Peyer's patch (tissue), 4 donors: ENCODE measurements at regions not wholly inside any gene's neighbourhood (a gene's known extent, or its start where the extent isn't known, plus 50 kb on each side); places are given as distances from the start of the nearest gene placed in this dataset.
"Not testable (repeated sequence)": the region's sequence is repeated elsewhere in the genome, so short reads cannot be mapped to it uniquely, and the experiment has no call there.

ENCODE experiments used
- DNase-seq, 3 donors: peaks; one replicate each; pipeline ENCODE4 v3.0.0-alpha.2; 2017 to 2019
- H3K27ac ChIP-seq, 4 donors: fragments of 200-600 bp; sonication (generic); one replicate each; pipeline ENCODE4 v1.5.1; 2016 to 2019
- H3K27me3 ChIP-seq, 2 donors: fragments of 200-600 bp; sonication (generic); one replicate each; pipeline ENCODE4 v1.5.1; 2019
- H3K36me3 ChIP-seq, 3 donors: fragments of 200-600 bp; sonication (generic); one replicate each; pipeline ENCODE4 v1.5.1; 2016 to 2019
- H3K4me1 ChIP-seq, 4 donors: fragments of 200-600 bp; sonication (generic); one replicate each; pipeline ENCODE4 v1.5.1; 2016 to 2019
- H3K4me3 ChIP-seq, 4 donors: fragments of 200-600 bp; sonication (generic); 1 replicate in 3 of 4; 2 replicates in 1 of 4; pipeline ENCODE4 v1.5.1; 2016 to 2019; ENCODE audit warnings: mild to moderate bottlenecking in 1 of 4
- H3K9me3 ChIP-seq, 4 donors: fragments of 200-600 bp; sonication (generic); one replicate each; pipeline ENCODE4 v1.5.1; 2016 to 2019; ENCODE audit warnings: mild to moderate bottlenecking in 1 of 4
- POLR2A ChIP-seq, 2 donors: fragments of 450-650 bp; IDR thresholded peaks; one replicate each; pipeline ENCODE4 v1.5.1; 2017; ENCODE audit warnings: antibody characterized with exemption in 2 of 2, mild to moderate bottlenecking in 2 of 2, moderate library complexity in 2 of 2
- TF ChIP-seq, protein P1 (sequence below), 6 experiments: fragments of 450-650 bp in 4 of 6; fragments of 200-600 bp in 2 of 6; sonication (generic) in 1 of 6; IDR thresholded peaks; one replicate each; pipeline ENCODE4 v1.5.1; 2017 to 2019; ENCODE audit warnings: antibody characterized with exemption in 6 of 6, mild to moderate bottlenecking in 3 of 6, moderate library complexity in 1 of 6

DNA sequence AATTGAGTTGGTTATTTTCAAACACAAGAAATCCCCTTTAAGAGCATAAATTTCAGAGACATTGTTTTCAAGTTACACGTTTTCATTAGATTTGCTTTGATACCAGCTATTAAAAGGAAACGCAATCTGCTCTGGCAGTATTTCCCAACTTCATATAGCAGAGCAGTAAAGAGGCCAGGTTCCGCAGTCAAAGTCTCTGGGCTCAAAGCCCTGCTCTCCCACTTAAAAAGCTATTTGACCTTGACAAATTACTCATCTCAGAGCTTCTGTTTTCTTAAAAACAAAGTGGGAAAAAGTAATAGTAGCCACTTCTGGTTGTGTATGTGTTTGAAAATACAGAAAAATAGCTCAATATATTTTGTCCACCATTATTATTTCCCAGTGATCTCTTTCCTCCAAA lies 89.7 kb upstream of the CDYL2 start:
- no peak overlapping the region for H3K27ac ChIP-seq

DNA sequence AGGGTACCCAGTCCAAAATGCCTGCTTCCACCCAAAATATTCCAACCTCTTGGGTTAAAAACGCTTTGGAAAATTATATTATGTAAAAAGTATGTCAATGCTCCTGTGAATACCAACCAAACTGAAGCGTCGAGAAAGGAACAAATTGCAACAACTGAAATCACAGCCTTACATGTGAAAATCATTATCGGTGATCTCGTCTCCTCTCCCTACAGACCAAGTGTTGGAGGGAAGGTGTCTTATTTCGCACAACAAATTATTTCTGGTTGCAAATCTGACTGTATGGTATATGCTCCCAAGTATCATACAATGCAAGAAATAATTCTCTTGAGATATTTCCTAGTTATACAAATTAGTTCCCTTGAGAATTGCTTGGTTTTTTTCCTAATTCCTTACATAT lies 89.3 kb upstream of the CDYL2 start:
- no peaks in the 10 kb centered on the region for H3K9me3 ChIP-seq
- no peaks in the 10 kb centered on the region for H3K4me1 ChIP-seq
- H3K27ac ChIP-seq = no peak overlapping the region

More for the DNA sequence above, 89.7 kb upstream of the CDYL2 start:
- no peaks in the 10 kb centered on the region for H3K4me1 ChIP-seq
- no peaks in the 10 kb centered on the region for H3K9me3 ChIP-seq
- H3K4me3 ChIP-seq = no peak overlapping the region
- DNase-seq = no peak
- no peak for TF ChIP-seq POLR2A (IDR thresholded peaks at IDR 0.05)
- TF ChIP-seq, protein P1, sequence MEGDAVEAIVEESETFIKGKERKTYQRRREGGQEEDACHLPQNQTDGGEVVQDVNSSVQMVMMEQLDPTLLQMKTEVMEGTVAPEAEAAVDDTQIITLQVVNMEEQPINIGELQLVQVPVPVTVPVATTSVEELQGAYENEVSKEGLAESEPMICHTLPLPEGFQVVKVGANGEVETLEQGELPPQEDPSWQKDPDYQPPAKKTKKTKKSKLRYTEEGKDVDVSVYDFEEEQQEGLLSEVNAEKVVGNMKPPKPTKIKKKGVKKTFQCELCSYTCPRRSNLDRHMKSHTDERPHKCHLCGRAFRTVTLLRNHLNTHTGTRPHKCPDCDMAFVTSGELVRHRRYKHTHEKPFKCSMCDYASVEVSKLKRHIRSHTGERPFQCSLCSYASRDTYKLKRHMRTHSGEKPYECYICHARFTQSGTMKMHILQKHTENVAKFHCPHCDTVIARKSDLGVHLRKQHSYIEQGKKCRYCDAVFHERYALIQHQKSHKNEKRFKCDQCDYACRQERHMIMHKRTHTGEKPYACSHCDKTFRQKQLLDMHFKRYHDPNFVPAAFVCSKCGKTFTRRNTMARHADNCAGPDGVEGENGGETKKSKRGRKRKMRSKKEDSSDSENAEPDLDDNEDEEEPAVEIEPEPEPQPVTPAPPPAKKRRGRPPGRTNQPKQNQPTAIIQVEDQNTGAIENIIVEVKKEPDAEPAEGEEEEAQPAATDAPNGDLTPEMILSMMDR (IDR thresholded peaks at IDR 0.05) = no peak
- no peaks in the 10 kb centered on the region for H3K27me3 ChIP-seq
- H3K36me3 ChIP-seq = no peaks in the 10 kb centered on the region

DNA sequence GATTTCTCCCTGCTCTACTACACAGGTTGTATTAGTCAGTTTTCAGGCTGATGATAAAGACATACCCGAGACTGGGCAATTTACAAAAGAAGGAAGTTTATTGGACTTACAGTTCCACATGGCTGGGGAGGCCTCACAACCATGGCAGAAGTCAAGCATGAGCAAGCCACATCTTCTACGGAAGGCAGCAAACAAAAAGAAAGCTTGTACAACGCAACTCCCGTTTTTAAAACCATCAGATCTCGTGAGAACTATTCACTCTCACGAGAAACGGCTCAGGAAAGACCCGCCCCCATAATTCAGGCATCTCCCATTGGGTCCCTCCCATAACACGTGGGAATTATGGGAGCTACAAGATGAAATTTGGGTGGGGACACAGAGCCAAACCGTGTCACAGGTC lies 88.0 kb upstream of the CDYL2 start:
- H3K4me3 ChIP-seq, H3K36me3 ChIP-seq, H3K9me3 ChIP-seq, H3K27ac ChIP-seq, H3K27me3 ChIP-seq, H3K4me1 ChIP-seq, DNase-seq: not testable (repeated sequence)

More for the DNA sequence above, 89.3 kb upstream of the CDYL2 start:
- TF ChIP-seq POLR2A (IDR thresholded peaks at IDR 0.05) = no peak
- TF ChIP-seq, protein P1 (IDR thresholded peaks at IDR 0.05) = no peak
- H3K4me3 ChIP-seq = no peak overlapping the region
- DNase-seq = no peak
- no peaks in the 10 kb centered on the region for H3K36me3 ChIP-seq
- H3K27me3 ChIP-seq = no peaks in the 10 kb centered on the region

DNA sequence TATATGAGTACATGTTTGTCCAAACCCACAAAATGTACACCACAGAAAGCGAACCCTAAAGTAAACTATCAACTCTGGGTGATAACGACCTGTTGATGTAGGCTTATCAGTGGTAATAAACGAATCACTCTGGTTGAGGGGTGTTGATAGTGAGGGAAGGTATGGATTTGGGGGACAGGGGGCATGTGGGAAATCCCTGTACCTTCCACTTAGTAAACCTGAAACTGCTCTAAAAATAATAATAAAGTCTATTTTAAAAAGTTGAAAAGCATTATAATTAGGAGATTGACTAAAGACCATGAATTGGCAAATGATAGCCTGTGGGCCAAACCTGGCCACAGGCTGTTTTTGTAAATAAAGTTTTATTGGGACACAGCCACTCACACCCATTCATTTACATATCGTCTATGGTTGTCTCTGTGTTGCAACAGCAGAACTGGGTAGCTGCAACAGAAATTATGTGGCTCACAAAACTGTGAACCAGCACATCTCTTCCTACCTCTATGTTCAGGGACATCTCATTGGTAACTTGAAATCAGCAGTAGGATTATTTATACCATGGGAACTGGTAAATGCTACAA lies 85.5 kb upstream of the CDYL2 start:
- Histone ChIP-seq H3K36me3 (no peaks in the 10 kb centered on the region), H3K27me3 (no peaks in the 10 kb centered on the region)
- TF ChIP-seq, protein P1 (IDR thresholded peaks at IDR 0.05) = no peak

DNA sequence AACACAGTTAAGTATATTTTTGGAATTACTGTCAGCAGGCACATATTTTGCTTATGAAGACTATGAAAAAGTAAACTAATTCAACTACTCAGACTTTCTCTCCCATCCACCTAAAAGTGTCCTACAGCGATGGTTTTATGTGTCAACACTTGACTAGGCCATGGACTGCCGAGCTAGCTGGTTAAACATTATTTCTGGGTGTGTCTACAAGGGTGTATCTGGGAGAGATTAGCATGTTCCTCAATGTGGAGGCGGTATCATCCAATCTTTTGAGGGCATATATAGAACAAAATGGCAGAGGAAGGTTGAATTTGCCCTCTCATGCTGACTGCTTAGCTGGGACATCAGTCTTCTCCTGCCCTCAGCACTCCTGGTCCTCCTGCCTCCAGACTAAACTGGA lies 82.7 kb upstream of the CDYL2 start:
- Histone ChIP-seq H3K27ac (peak overlapping the region in 3 of 4 donors; percentile 49 to 66 (median 63)), H3K36me3 (no peaks in the 10 kb centered on the region), H3K4me1 (peaks cover 0 to 27% (median 0%) of the 10 kb centered on the region in 4 donors), H3K27me3 (no peaks in the 10 kb centered on the region), H3K4me3 (no peak overlapping the region), H3K9me3 (no peaks in the 10 kb centered on the region)
- no peak for TF ChIP-seq POLR2A (IDR thresholded peaks at IDR 0.05)
- peak in 1 of 3 donors; percentile 61 for DNase-seq

More for the DNA sequence above, 85.5 kb upstream of the CDYL2 start:
- Histone ChIP-seq H3K4me3 (no peak overlapping the region), H3K4me1 (peaks cover 0 to 9% (median 0%) of the 10 kb centered on the region in 4 donors), H3K9me3 (no peaks in the 10 kb centered on the region), H3K27ac (no peak overlapping the region)
- DNase-seq = no peak

DNA sequence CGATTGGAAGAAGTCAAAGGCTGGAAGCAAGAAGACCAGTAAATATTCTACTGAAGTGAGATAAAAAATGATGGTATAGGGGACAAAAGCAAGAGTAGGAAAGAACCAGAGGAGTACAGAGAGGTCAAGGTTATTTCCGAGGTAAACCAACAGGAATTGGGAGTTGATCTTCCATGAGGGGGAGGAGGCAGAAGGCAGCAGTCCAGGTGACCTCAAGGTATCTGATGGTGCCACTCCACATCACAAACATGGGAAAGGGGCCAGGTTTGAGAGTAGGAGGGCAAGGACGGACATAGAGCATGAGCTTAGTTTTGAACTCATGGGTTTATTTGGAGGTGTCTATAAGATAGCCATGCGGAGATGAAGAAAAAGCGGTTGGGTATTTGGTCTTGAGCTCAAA lies 79.4 kb upstream of the CDYL2 start:
- no peaks in the 10 kb centered on the region for H3K27me3 ChIP-seq
- H3K4me3 ChIP-seq = no peak overlapping the region
- H3K36me3 ChIP-seq = no peaks in the 10 kb centered on the region
- peak overlapping the region in 3 of 4 donors; percentile 37 to 78 (median 39) for H3K27ac ChIP-seq
- peaks cover 0 to 30% (median 0%) of the 10 kb centered on the region in 4 donors for H3K4me1 ChIP-seq
- DNase-seq = no peak
- TF ChIP-seq, protein P1 (IDR thresholded peaks at IDR 0.05) = no peak
- no peak for TF ChIP-seq POLR2A (IDR thresholded peaks at IDR 0.05)
- H3K9me3 ChIP-seq = no peaks in the 10 kb centered on the region

DNA sequence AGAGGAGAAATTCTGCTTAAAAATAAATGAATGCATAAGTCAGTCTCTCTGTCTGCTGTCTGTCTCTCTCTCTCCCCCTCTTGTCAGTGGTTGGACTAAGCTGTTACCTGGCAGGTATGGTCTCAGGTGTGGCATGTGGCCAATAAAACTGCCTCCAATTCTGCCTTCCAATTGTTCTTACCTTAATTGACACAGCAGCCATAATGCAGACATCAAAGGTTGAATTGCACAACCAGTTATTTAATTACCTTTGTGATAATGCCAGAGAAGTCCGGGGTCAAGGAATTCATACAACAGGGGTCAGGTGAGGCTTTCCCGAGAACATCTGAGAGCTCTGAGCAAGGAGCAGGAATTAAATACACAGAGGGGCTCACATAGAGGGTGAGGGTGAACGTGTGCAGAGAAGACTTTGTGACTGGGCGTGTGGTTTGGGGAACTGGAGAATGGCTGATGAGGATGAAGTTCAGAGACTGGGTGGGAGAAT lies 78.8 kb upstream of the CDYL2 start:
- Histone ChIP-seq H3K27ac (peak overlapping the region in 3 of 4 donors; percentile 39 to 78 (median 63)), H3K4me3 (no peak overlapping the region), H3K9me3 (no peaks in the 10 kb centered on the region), H3K27me3 (no peaks in the 10 kb centered on the region), H3K36me3 (no peaks in the 10 kb centered on the region), H3K4me1 (peaks cover 0 to 30% (median 0%) of the 10 kb centered on the region in 4 donors)
- TF ChIP-seq, protein P1 (IDR thresholded peaks at IDR 0.05) = peak in 1 of 6 experiments; percentile 14
- TF ChIP-seq POLR2A (IDR thresholded peaks at IDR 0.05) = no peak
- peak in 1 of 3 donors; percentile 69 for DNase-seq
